A549 (cell line): ENCODE measurements at regions not wholly inside any gene's neighbourhood (a gene's known extent, or its start where the extent isn't known, plus 50 kb on each side); places are given as distances from the start of the nearest gene placed in this dataset.

Source experiments
- ATAC-seq, 2 experiments: fragments of 200-7000 bp in 1 of 2; fragments of >200 bp in 1 of 2; cut with Nextera tagmentation in 1 of 2; cut with Tn5 transposase in 1 of 2; 3 replicates each; pipeline versions ENCODE4 v1.8.0 to v1.9.1; 2018 to 2020; ENCODE audit warnings: mild to moderate bottlenecking in 1 of 2, moderate library complexity in 1 of 2
- CTCF ChIA-PET: fragments of 300-600 bp; sonication (Branson Sonifier 250); formaldehyde crosslinking; extraction: SDS; loops from one replicate; lab custom pipeline; 2021; ENCODE audit warnings: antibody characterized with exemption, inconsistent platforms; lab: Yijun Ruan, JAX
- POLR2A ChIA-PET: fragments of 350-600 bp; formaldehyde crosslinking; extraction: SDS; loops from one replicate; lab custom pipeline; 2021; ENCODE audit warnings: antibody characterized with exemption, inconsistent platforms; lab: Yijun Ruan, JAX
- DNase-seq, 2 experiments: peaks; one replicate each; pipeline versions ENCODE4 v3.0.0 to v3.0.0-alpha.2; 2011 to 2016; ENCODE audit warnings: low read depth in 1 of 2, low spot score in 1 of 2
- FAIRE-seq: peaks from 2 replicates; lab custom pipeline; 2011; peaks lifted over from hg19 to GRCh38; lab: Jason Lieb, UNC
- H3K27ac ChIP-seq, 2 experiments: fragments of >200 bp; sonication (Bioruptor Twin); formaldehyde crosslinking; 3 replicates each; pipeline ENCODE4 v1.5.1; 2016 to 2017
- H3K4me1 ChIP-seq: fragments of >200 bp; sonication (Bioruptor Twin); formaldehyde crosslinking; 3 replicates; pipeline ENCODE4 v1.6.1; 2016
- H3K4me2 ChIP-seq: fragments of >200 bp; sonication (Bioruptor Twin); formaldehyde crosslinking; 3 replicates; pipeline ENCODE4 v1.6.1; 2016
- H3K4me3 ChIP-seq: fragments of >200 bp; sonication (Bioruptor Twin); formaldehyde crosslinking; 3 replicates; pipeline ENCODE4 v1.5.1; 2016
- H3K9me3 ChIP-seq: fragments of >200 bp; sonication (Bioruptor Twin); formaldehyde crosslinking; 3 replicates; pipeline ENCODE4 v1.6.1; 2016
- CBX2 ChIP-seq: fragments of 200-600 bp; sonication (generic); IDR thresholded peaks from 2 replicates; pipeline ENCODE4 v1.6.1; 2016; ENCODE audit warnings: low read depth, mild to moderate bottlenecking, borderline replicate concordance
- CBX8 ChIP-seq: fragments of 200-600 bp; sonication (generic); IDR thresholded peaks from 2 replicates; pipeline ENCODE4 v1.6.1; 2016
- EP300 ChIP-seq, 2 experiments: fragments of >200 bp; sonication (Bioruptor Twin); formaldehyde crosslinking; IDR thresholded peaks; 2 replicates in 1 of 2; 3 replicates in 1 of 2; pipeline ENCODE4 v1.6.1; 2016 to 2017
- ESRRA ChIP-seq: fragments of 150-350 bp; IDR thresholded peaks from 2 replicates; pipeline ENCODE4 v1.6.1; 2014; ENCODE audit warnings: mild to moderate bottlenecking, low read length, borderline replicate concordance
- FOSL2 ChIP-seq, 2 experiments: fragments of 450-650 bp in 1 of 2; fragments of >200 bp in 1 of 2; sonication (Bioruptor Twin) in 1 of 2; formaldehyde crosslinking; IDR thresholded peaks; 2 replicates each; pipeline versions ENCODE4 v1.5.0 to v1.6.1; 2016 to 2020; ENCODE audit warnings: mild to moderate bottlenecking in 1 of 2, moderate library complexity in 1 of 2
- GATA3 ChIP-seq: IDR thresholded peaks from 2 replicates; pipeline ENCODE4 v1.6.1; 2012; ENCODE audit warnings: borderline replicate concordance
- HEYL ChIP-seq: fragments of 250-450 bp; sonication (Bioruptor Pico); IDR thresholded peaks from 2 replicates; pipeline ENCODE4 v1.8.0; 2021; ENCODE audit warnings: mild to moderate bottlenecking, moderate library complexity
- HOXB13 ChIP-seq: fragments of 250-450 bp; sonication (Bioruptor Pico); IDR thresholded peaks from 2 replicates; pipeline ENCODE4 v1.5.0; 2020; ENCODE audit warnings: low read depth, mild to moderate bottlenecking, moderate library complexity
- JUN ChIP-seq, 2 experiments: fragments of >200 bp; sonication (Bioruptor Twin); formaldehyde crosslinking; IDR thresholded peaks; 2 replicates in 1 of 2; 3 replicates in 1 of 2; pipeline ENCODE4 v1.6.1; 2016 to 2017
- JUNB ChIP-seq: fragments of >200 bp; sonication (Bioruptor Twin); formaldehyde crosslinking; IDR thresholded peaks from 2 replicates; pipeline ENCODE4 v1.6.1; 2016
- KDM1A ChIP-seq: fragments of 200-600 bp; sonication (generic); IDR thresholded peaks from 2 replicates; pipeline ENCODE4 v1.6.1; 2016; ENCODE audit warnings: low read depth, mild to moderate bottlenecking
- MAFK ChIP-seq: fragments of 450-650 bp; IDR thresholded peaks from 2 replicates; pipeline ENCODE4 v1.6.1; 2014; ENCODE audit not compliant: partially characterized antibody
- MAX ChIP-seq: IDR thresholded peaks from 2 replicates; pipeline ENCODE4 v1.6.1; 2012
- MYC ChIP-seq: IDR thresholded peaks from 2 replicates; pipeline ENCODE4 v1.6.1; 2012; ENCODE audit warnings: mild to moderate bottlenecking, inconsistent platforms, low read length, improper control_type of control experiment, borderline replicate concordance
- NR3C1 ChIP-seq: fragments of >200 bp; sonication (Bioruptor Twin); formaldehyde crosslinking; IDR thresholded peaks from 3 replicates; pipeline ENCODE4 v1.6.1; 2017
- POLR2AphosphoS2 ChIP-seq: conservative IDR thresholded peaks from 2 replicates; pipeline ENCODE4 v1.6.1; 2012; ENCODE audit warnings: low read length, improper control_type of control experiment, inconsistent platforms
- RAD21 ChIP-seq, 2 experiments: fragments of >200 bp in 1 of 2; sonication (Bioruptor Twin) in 1 of 2; formaldehyde crosslinking in 1 of 2; IDR thresholded peaks in 1 of 2; conservative IDR thresholded peaks in 1 of 2; 2 replicates in 1 of 2; 3 replicates in 1 of 2; pipeline ENCODE4 v1.6.1; 2012 to 2018; ENCODE audit warnings: inconsistent platforms in 1 of 2
- REST ChIP-seq: fragments of 200-600 bp; sonication (generic); IDR thresholded peaks from 2 replicates; pipeline ENCODE4 v1.6.1; 2016; ENCODE audit warnings: antibody characterized with exemption, mild to moderate bottlenecking, moderate library complexity
- SMC3 ChIP-seq: fragments of >200 bp; sonication (Bioruptor Twin); formaldehyde crosslinking; IDR thresholded peaks from 3 replicates; pipeline ENCODE4 v1.6.1; 2018; ENCODE audit warnings: inconsistent platforms
- SREBF2 ChIP-seq: fragments of 450-650 bp; IDR thresholded peaks from 2 replicates; pipeline ENCODE4 v1.6.1; 2014; ENCODE audit warnings: mild to moderate bottlenecking, moderate library complexity
- TFCP2L1 ChIP-seq: fragments of 250-450 bp; sonication (Bioruptor Pico); IDR thresholded peaks from 2 replicates; pipeline ENCODE4 v1.5.0; 2021; ENCODE audit warnings: mild to moderate bottlenecking
- ZC3H11A ChIP-seq: fragments of 450-650 bp; IDR thresholded peaks from 2 replicates; pipeline ENCODE4 v1.6.1; 2014; ENCODE audit warnings: antibody characterized with exemption, mild to moderate bottlenecking
- ZNF302 ChIP-seq: fragments of 250-450 bp; sonication (Bioruptor Pico); IDR thresholded peaks from 2 replicates; pipeline ENCODE4 v1.9.0; 2021; ENCODE audit warnings: inconsistent platforms, mild to moderate bottlenecking, moderate library complexity
- WGBS: methylation state at CpG from one replicate; pipeline ENCODE4 v1.1.6; 2017; ENCODE audit errors: missing lambda C conversion rate; 5-methylcytosine and 5-hydroxymethylcytosine counted together
- TF ChIP-seq, protein P1 (sequence below): fragments of >200 bp; sonication (Bioruptor Twin); formaldehyde crosslinking; IDR thresholded peaks from 3 replicates; pipeline ENCODE4 v1.5.1; 2016
- TF ChIP-seq, protein P2 (sequence below): fragments of 250-450 bp; sonication (Bioruptor Pico); IDR thresholded peaks from 2 replicates; pipeline ENCODE4 v1.5.0; 2020; ENCODE audit warnings: low read depth, mild to moderate bottlenecking, moderate library complexity
- TF ChIP-seq, protein P3 (sequence below): IDR thresholded peaks from 2 replicates; pipeline ENCODE4 v1.6.1; 2012; ENCODE audit warnings: low read depth, borderline replicate concordance
- TF ChIP-seq, protein P4 (sequence below): fragments of 150-350 bp; IDR thresholded peaks from 2 replicates; pipeline ENCODE4 v1.6.1; 2014; ENCODE audit warnings: low read depth, mild to moderate bottlenecking, low read length

DNA sequence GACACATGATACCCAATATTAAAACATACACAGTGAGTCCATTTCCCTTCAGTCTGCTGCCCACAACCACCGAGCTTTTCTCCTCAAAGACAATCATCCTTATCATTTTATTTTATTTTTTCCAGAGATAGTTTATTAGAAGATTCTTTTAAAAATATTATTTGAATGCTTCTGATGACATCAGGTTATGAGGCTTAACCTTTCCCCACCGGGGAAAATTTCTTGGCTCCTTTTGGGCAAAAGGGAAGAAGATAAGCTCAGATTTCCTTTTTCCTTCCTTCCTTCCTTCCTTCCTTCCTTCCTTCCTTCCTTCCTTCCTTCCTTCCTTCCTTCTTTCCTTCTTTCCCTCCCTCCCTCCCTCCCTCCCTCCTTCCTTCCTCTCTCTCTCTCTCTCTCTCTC, 149.5 kb upstream of the CITED2 start:
- TF ChIP-seq JUN (IDR thresholded peaks at IDR 0.05): no peak
- Histone ChIP-seq H3K27ac (no peak overlapping the region), H3K4me3 (no peak overlapping the region), H3K9me3 (no peaks in the 10 kb centered on the region), H3K4me1 (no peaks in the 10 kb centered on the region), H3K4me2 (no peak overlapping the region)
- ATAC-seq (no peak), FAIRE-seq (no peak), DNase-seq (no peak)
- ChIA-PET CTCF (no interaction called here), POLR2A (no interaction called here)
- 66% methylated on average over 2 of the region's 2 CpGs for WGBS

DNA sequence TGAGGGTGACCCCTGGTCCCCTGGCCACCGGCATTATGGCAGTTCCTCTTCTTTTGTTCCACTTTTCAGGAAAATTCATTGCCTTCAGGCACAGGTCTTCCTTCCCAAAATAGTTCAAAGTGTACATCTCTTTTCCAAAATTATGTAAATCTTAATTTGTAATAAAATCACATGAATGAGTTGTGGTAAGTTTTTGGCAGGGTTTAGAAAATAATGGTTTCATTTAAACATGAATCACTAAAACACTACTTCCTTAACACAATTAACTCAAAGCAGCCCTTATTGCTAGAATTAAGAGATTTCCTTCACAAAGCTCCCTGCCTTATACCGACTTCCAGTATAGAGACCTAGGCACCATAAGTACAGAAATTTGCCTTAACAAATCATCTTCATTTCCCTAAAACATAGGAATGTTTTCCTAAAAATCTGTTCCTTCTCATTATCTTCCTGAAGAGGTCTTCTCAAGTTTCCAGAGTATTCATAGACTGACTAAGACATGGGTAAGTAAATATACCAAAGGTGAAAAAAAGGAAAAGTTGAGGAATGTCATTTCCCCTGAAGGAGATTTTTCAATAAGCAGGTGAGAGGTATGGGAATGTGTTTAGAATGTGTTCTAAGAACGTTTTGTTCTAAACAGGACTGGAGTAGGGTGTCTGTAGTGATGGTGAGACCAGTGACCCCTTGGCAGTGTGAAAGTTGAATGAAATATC, 148.2 kb upstream of the CITED2 start:
- H3K9me3 ChIP-seq: no peaks in the 10 kb centered on the region
- ChIA-PET POLR2A (no interaction called here), CTCF (no interaction called here)
- WGBS: 68% methylated on average over 3 of the region's 3 CpGs
- TF ChIP-seq HEYL (CRISPR knock-in tag) (no peak), TFCP2L1 (CRISPR knock-in tag) (no peak), CBX8 (no peak), EP300 (IDR thresholded peaks at IDR 0.05) (no peak), MYC (no peak), JUNB (no peak), KDM1A (no peak), MAX (no peak), MAFK (no peak), ZC3H11A (no peak), CBX2 (no peak), POLR2AphosphoS2 (no peak), GATA3 (no peak)
- TF ChIP-seq, protein P1, sequence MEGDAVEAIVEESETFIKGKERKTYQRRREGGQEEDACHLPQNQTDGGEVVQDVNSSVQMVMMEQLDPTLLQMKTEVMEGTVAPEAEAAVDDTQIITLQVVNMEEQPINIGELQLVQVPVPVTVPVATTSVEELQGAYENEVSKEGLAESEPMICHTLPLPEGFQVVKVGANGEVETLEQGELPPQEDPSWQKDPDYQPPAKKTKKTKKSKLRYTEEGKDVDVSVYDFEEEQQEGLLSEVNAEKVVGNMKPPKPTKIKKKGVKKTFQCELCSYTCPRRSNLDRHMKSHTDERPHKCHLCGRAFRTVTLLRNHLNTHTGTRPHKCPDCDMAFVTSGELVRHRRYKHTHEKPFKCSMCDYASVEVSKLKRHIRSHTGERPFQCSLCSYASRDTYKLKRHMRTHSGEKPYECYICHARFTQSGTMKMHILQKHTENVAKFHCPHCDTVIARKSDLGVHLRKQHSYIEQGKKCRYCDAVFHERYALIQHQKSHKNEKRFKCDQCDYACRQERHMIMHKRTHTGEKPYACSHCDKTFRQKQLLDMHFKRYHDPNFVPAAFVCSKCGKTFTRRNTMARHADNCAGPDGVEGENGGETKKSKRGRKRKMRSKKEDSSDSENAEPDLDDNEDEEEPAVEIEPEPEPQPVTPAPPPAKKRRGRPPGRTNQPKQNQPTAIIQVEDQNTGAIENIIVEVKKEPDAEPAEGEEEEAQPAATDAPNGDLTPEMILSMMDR: no peak
- TF ChIP-seq, protein P2, sequence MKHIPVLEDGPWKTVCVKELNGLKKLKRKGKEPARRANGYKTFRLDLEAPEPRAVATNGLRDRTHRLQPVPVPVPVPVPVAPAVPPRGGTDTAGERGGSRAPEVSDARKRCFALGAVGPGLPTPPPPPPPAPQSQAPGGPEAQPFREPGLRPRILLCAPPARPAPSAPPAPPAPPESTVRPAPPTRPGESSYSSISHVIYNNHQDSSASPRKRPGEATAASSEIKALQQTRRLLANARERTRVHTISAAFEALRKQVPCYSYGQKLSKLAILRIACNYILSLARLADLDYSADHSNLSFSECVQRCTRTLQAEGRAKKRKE (CRISPR knock-in tag): no peak
- TF ChIP-seq, protein P3, sequence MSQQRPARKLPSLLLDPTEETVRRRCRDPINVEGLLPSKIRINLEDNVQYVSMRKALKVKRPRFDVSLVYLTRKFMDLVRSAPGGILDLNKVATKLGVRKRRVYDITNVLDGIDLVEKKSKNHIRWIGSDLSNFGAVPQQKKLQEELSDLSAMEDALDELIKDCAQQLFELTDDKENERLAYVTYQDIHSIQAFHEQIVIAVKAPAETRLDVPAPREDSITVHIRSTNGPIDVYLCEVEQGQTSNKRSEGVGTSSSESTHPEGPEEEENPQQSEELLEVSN: no peak
- DNase-seq: no peak
- H3K4me1 ChIP-seq: no peaks in the 10 kb centered on the region
- ATAC-seq: no peak
- FAIRE-seq: no peak
- no peak overlapping the region for H3K27ac ChIP-seq
- no peak overlapping the region for H3K4me2 ChIP-seq
- no peak overlapping the region for H3K4me3 ChIP-seq

- ChIA-PET POLR2A (no interaction called here), CTCF (no interaction called here)
- Histone ChIP-seq H3K4me1 (peaks cover 4% of the 10 kb centered on the region; the same call in 1 of the 3 replicates), H3K9me3 (no peaks in the 10 kb centered on the region), H3K4me2 (no peak overlapping the region), H3K27ac (no peak overlapping the region), H3K4me3 (no peak overlapping the region)
- FAIRE-seq (no peak), ATAC-seq (no peak), DNase-seq (no peak)
- 79% methylated on average over 3 of the region's 3 CpGs for WGBS
- TF ChIP-seq MAFK (no peak), NR3C1 (no peak), FOSL2 (IDR thresholded peaks at IDR 0.05) (no peak), FOSL2 (CRISPR knock-in tag; IDR thresholded peaks at IDR 0.05) (no peak), REST (no peak), ZNF302 (CRISPR knock-in tag) (no peak), TFCP2L1 (CRISPR knock-in tag) (no peak), HOXB13 (CRISPR knock-in tag) (no peak), SREBF2 (no peak), RAD21 (conservative IDR thresholded peaks at IDR 0.05 in 1 of 2, IDR thresholded peaks at IDR 0.05 in 1 of 2) (no peak), ESRRA (no peak), SMC3 (no peak)
- TF ChIP-seq, protein P4, sequence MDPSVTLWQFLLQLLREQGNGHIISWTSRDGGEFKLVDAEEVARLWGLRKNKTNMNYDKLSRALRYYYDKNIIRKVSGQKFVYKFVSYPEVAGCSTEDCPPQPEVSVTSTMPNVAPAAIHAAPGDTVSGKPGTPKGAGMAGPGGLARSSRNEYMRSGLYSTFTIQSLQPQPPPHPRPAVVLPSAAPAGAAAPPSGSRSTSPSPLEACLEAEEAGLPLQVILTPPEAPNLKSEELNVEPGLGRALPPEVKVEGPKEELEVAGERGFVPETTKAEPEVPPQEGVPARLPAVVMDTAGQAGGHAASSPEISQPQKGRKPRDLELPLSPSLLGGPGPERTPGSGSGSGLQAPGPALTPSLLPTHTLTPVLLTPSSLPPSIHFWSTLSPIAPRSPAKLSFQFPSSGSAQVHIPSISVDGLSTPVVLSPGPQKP: no peak
Measured at GRCh38 chr6:139521338-139521737, 146.9 kb upstream of the CITED2 start.
